Progenitor cell of endocrine pancreas (in vitro differentiated cells): ENCODE measurements at regions not wholly inside any gene's neighbourhood (a gene's known extent, or its start where the extent isn't known, plus 50 kb on each side); places are given as distances from the start of the nearest gene placed in this dataset.

Experiments
- DNase-seq: peaks from one replicate; pipeline ENCODE4 v3.0.0; 2021; ENCODE audit warnings: low spot score; ENCODE audit not compliant: unreplicated experiment
- H3K27ac Mint-ChIP-seq: 2 replicates; pipeline ENCODE4 v1.8.0; 2021; ENCODE audit warnings: mild to moderate bottlenecking, moderate library complexity, mixed read lengths
- H3K27me3 Mint-ChIP-seq: 2 replicates; pipeline ENCODE4 v1.8.0; 2021; ENCODE audit warnings: mixed read lengths
- H3K36me3 Mint-ChIP-seq: 2 replicates; pipeline ENCODE4 v1.8.0; 2022; ENCODE audit warnings: mixed read lengths; ENCODE audit not compliant: insufficient read depth
- H3K4me1 Mint-ChIP-seq: 2 replicates; pipeline ENCODE4 v1.8.0; 2021; ENCODE audit warnings: low read depth, mixed read lengths
- H3K4me3 Mint-ChIP-seq: 2 replicates; pipeline ENCODE4 v1.8.0; 2021; ENCODE audit warnings: low read depth, mild to moderate bottlenecking, moderate library complexity, mixed read lengths
- H3K9me3 Mint-ChIP-seq: 2 replicates; pipeline ENCODE4 v1.8.0; 2021; ENCODE audit warnings: low read depth, mixed read lengths
- TF ChIP-seq, protein P1 (sequence below): fragments of 200-600 bp; sonication (generic); IDR thresholded peaks from one replicate; pipeline ENCODE4 v1.5.0; 2021; ENCODE audit warnings: antibody characterized with exemption, mild to moderate bottlenecking; ENCODE audit not compliant: unreplicated experiment

DNA sequence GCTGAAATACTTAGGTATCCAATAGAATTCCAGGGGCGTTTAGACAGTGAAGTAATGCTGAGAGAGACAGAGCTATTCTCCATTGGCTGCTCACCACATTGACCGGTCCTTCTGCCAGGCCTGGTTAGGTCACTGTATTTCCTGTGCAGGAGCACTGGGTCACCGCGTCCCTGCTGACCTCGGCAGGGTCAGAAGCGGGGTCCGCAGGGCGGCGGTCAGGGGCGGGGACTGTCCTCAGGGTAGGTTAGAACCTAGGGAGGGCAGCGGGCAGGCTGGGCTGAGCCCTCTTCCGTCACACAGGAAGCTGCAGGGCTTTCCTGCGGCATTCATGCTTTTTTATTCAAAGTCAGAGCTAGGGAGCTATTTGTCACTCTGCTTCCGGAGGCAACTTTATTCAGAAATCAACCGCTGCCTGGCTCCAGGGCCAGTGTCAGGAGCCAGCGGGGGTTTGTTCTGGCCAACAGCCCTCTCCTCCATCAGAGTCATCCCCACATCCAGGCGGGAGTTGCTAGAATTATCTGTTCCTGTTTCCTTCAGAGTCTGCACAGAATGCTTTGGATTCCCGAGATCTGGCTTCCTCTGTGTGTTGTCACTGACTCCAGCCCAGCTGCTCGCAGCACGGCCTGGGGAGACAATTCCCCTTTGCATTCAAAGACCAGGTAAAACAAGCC is 81.2 kb upstream of the WASF3 start:
- Mint-ChIP-seq H3K9me3 (no peaks in the 10 kb centered on the region), H3K27me3 (no peaks in the 10 kb centered on the region), H3K36me3 (no peaks in the 10 kb centered on the region), H3K4me1 (peaks cover 28% of the 10 kb centered on the region), H3K27ac (peak overlapping the region; percentile 47), H3K4me3 (peak overlapping the region; percentile 36)
- TF ChIP-seq, protein P1, sequence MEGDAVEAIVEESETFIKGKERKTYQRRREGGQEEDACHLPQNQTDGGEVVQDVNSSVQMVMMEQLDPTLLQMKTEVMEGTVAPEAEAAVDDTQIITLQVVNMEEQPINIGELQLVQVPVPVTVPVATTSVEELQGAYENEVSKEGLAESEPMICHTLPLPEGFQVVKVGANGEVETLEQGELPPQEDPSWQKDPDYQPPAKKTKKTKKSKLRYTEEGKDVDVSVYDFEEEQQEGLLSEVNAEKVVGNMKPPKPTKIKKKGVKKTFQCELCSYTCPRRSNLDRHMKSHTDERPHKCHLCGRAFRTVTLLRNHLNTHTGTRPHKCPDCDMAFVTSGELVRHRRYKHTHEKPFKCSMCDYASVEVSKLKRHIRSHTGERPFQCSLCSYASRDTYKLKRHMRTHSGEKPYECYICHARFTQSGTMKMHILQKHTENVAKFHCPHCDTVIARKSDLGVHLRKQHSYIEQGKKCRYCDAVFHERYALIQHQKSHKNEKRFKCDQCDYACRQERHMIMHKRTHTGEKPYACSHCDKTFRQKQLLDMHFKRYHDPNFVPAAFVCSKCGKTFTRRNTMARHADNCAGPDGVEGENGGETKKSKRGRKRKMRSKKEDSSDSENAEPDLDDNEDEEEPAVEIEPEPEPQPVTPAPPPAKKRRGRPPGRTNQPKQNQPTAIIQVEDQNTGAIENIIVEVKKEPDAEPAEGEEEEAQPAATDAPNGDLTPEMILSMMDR: no peak
- DNase-seq: no peak

GRCh38 chr13:26476782-26477142 is 80.7 kb upstream of the WASF3 start:
- no peak for DNase-seq
- H3K27ac Mint-ChIP-seq: no peak overlapping the region
- H3K27me3 Mint-ChIP-seq: no peaks in the 10 kb centered on the region
- TF ChIP-seq, protein P1: no peak
- H3K4me3 Mint-ChIP-seq: no peak overlapping the region
- H3K9me3 Mint-ChIP-seq: no peaks in the 10 kb centered on the region
- H3K4me1 Mint-ChIP-seq: peaks cover 28% of the 10 kb centered on the region
- no peaks in the 10 kb centered on the region for H3K36me3 Mint-ChIP-seq

DNA sequence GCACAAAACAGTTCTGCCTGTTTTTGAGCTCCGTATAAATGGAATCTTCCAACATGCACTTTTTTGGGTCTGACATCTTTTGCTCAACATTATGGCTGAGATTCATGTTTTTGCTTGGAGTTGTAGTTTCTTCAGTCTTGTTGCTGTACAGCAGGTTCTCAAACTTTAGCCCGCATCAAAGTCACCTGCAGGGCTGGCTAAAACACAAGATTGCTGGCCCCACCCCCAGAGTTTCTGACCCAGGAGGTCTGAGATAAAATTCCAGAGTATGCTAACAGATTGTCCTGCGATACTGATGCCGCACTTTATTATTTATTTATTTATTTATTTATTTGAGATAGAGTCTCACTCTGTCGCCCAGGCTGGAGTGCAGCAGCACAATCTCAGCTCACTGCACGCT is 79.8 kb upstream of the WASF3 start:
- H3K27ac Mint-ChIP-seq: no peak overlapping the region
- peaks cover 28% of the 10 kb centered on the region for H3K4me1 Mint-ChIP-seq
- no peak overlapping the region for H3K4me3 Mint-ChIP-seq
- no peaks in the 10 kb centered on the region for H3K27me3 Mint-ChIP-seq
- no peaks in the 10 kb centered on the region for H3K36me3 Mint-ChIP-seq
- no peak for DNase-seq
- TF ChIP-seq, protein P1: no peak
- H3K9me3 Mint-ChIP-seq: no peaks in the 10 kb centered on the region

DNA sequence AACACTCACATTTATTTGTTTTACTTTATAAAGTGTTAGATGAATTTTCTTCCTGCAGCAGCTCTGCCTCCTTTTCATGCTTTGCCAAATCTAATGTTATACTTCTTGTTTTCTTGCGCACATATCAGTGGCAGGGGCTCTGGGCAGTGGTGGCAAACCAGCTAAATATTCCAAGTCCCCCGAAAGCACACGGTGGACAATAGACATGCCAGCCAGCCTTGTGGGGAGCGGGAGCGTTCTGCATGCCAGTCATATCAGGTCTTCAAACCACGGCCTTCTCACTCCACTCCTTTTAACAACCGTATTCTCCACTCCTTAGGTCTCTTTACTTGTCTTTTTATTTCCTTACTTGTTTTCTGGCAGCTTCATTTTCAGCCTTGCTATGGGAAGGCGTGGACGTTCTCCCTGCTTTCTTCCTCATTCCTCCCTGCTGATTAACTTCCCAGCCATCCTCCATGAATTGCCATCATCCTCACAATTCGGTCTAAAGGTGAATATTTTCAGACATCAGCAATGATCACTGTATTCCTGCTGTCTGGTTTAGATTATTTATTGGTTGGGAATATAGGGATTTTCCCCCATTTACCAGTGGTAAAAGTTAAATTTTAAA is 77.1 kb upstream of the WASF3 start:
- TF ChIP-seq, protein P1: no peak
- H3K27ac Mint-ChIP-seq: no peak overlapping the region
- H3K9me3 Mint-ChIP-seq: no peaks in the 10 kb centered on the region
- H3K4me3 Mint-ChIP-seq: no peak overlapping the region
- peaks cover 16% of the 10 kb centered on the region for H3K4me1 Mint-ChIP-seq
- H3K27me3 Mint-ChIP-seq: no peaks in the 10 kb centered on the region
- no peak for DNase-seq
- H3K36me3 Mint-ChIP-seq: no peaks in the 10 kb centered on the region

DNA sequence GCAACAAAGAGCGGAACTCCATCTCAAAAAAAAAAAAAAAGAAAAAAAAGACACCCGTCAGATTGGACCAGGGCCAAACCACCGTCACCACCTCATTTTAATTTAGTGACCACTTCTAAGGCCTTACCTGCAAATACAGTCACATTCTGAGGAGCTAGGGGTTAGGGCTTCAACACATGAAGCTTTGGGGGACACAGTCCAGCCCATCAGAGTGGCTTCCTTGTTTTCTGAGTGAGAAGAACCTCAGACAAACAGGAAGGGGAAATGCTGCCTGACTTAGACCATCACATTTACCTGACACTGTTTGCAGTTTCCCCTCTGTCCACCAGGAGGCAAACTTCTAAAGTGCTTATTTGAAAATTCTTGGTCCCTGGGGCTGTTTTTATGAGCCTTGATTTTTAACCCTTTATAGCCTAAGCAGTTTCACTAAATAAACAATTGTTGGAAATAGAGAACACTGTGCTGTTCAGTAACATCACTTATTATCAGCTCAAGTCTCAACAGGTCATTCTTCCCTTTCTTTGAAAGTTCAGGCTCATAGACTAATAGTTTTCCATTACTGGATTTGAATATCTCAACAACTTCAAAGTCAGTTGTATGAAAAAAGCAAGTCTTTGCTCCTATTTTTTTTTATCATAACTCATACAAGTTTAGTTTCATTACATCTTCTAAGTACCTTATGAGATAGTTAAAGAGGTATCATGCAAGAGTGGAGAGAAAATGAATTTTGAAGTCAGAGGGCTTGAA is 74.9 kb upstream of the WASF3 start:
- Mint-ChIP-seq H3K27me3 (peaks cover 2% of the 10 kb centered on the region), H3K27ac (no peak overlapping the region), H3K9me3 (no peaks in the 10 kb centered on the region), H3K4me1 (peaks cover under 1% of the 10 kb centered on the region), H3K4me3 (no peak overlapping the region), H3K36me3 (no peaks in the 10 kb centered on the region)
- DNase-seq: peak; percentile 46
- TF ChIP-seq, protein P1: peak; percentile 90
